ENCODE measurements at regions not wholly inside any gene's neighbourhood (a gene's known extent, or its start where the extent isn't known, plus 50 kb on each side); places are given as distances from the start of the nearest gene placed in this dataset.

DNA sequence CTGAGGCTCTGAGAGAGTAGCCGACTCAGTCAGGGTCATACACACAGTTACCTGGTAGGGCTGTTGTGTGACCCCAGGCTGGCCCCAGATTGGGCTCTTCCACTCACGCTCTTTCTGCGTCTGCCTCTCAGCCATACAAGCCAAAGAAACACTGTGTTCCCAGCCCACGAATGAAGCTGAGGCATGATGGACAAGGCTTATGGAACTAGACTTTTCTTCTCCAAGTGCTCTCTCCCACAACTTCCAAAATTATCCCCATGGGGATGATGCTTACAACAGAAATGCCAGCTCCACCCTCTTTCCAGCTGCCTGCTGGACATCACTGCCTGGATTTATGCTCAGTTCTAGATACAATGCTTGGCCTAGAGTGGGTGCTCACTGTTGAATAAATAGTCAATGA lies 102.8 kb upstream of the JUN start:
- Mint-ChIP-seq H3K9me3 (no peaks in the 10 kb centered on the region), H3K36me3 (ENCODE audit: insufficient read depth) (no peaks in the 10 kb centered on the region), H3K27ac (ENCODE audit: low read depth) (no peak overlapping the region), H3K4me1 (peaks cover 42% of the 10 kb centered on the region), H3K4me3 (peak overlapping the region; percentile 10), H3K27me3 (no peaks in the 10 kb centered on the region)
- ATAC-seq (replicated peaks; ENCODE audit: extremely low read depth, poor library complexity, severe bottlenecking) (no peak), DNase-seq (ENCODE audit: low spot score in 2 of 2) (no peak)

DNA sequence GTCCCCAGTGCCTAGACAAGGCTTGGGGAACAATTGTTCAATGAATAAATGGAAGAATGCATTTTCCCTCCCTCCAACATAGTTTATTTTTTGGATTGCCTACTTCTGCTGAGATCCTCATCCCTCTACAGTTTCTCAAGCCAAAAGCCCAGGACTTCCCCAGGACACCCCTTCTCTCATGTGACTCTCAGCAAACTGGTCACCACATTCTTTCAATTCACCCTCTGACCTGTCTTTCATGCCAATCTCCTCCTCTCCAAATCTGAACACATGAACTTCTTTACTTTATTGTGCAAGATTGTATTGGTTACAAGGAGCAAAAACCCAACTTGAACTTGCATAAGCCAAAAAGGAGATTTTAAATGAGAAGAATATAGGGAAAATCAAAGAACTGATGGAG lies 103.2 kb upstream of the JUN start:
- Mint-ChIP-seq H3K4me3 (peak overlapping the region; percentile 10), H3K27ac (ENCODE audit: low read depth) (no peak overlapping the region), H3K9me3 (no peaks in the 10 kb centered on the region), H3K36me3 (ENCODE audit: insufficient read depth) (no peaks in the 10 kb centered on the region), H3K4me1 (peaks cover 42% of the 10 kb centered on the region), H3K27me3 (no peaks in the 10 kb centered on the region)
- no peak for ATAC-seq (replicated peaks; ENCODE audit: extremely low read depth, poor library complexity, severe bottlenecking)
- DNase-seq (ENCODE audit: low spot score in 2 of 2): no peak

DNA sequence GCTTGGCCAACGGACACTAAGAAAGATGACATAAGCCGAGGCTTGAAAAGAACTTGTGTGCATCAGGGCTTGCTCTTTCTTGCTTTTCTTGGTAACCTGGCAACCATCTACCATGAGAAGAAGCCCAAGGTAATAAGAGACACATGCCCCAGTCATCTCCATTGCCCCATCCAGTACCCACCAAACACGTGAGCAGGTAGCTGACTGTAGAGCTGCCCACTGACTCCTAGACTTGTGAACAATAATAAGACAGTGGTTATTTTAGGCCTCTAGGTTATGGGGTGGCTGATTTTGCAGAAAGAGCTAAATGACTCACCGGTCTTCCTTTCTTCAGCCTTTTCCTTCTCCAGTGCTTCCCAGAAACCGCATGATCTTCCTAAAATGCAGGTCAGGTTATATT lies 105.0 kb upstream of the JUN start:
- Mint-ChIP-seq H3K36me3 (ENCODE audit: insufficient read depth) (no peaks in the 10 kb centered on the region), H3K4me3 (no peak overlapping the region), H3K27me3 (no peaks in the 10 kb centered on the region), H3K4me1 (peaks cover 33% of the 10 kb centered on the region), H3K9me3 (no peaks in the 10 kb centered on the region), H3K27ac (ENCODE audit: low read depth) (no peak overlapping the region)
- DNase-seq (ENCODE audit: low spot score in 2 of 2): no peak
- no peak for ATAC-seq (replicated peaks; ENCODE audit: extremely low read depth, poor library complexity, severe bottlenecking)

DNA sequence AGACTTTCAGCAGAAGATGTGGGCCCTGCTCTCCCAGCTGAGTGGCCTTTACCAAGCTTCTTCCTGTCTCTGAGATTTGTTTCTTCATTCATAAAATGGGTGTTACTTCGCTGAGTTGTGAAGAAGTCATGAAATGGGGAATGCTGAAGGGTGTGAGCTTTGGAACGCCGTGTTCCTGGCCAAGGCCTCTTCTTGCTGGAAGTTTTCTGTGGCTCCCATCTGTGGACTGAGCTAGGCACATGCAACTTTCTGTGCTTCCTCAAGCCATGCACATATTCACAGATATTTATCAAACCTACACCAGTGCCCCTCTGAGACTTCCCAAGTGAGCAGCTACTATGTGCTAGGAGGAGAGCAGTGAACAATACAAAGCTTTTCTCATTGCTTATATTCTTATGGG lies 106.3 kb upstream of the JUN start:
- DNase-seq (ENCODE audit: low spot score in 2 of 2) (no peak), ATAC-seq (replicated peaks; ENCODE audit: extremely low read depth, poor library complexity, severe bottlenecking) (no peak)
- H3K9me3 Mint-ChIP-seq: no peaks in the 10 kb centered on the region
- peaks cover 28% of the 10 kb centered on the region for H3K4me1 Mint-ChIP-seq
- no peaks in the 10 kb centered on the region for H3K36me3 Mint-ChIP-seq (ENCODE audit: insufficient read depth)
- no peak overlapping the region for H3K27ac Mint-ChIP-seq (ENCODE audit: low read depth)
- no peak overlapping the region for H3K4me3 Mint-ChIP-seq
- no peaks in the 10 kb centered on the region for H3K27me3 Mint-ChIP-seq

DNA sequence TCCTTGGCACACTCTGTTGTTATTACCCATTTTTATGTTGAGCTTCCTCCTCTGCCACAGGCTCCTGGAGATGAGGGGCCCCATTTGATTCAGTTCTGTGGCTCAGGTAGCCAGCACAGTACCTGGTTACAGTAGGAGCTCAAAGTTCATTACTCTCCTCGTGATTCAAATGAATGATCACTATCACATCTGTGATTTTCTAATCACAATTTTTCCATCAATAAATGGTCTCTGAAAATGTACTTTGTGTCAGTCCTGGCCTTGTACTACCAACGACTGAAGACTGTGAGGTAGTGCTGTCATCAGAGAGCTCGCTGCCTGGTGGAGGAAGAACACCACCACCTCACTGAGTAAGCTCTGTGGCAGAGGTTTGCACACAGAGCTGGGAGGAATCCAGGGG lies 106.8 kb upstream of the JUN start:
- no peak overlapping the region for H3K4me3 Mint-ChIP-seq
- peaks cover 28% of the 10 kb centered on the region for H3K4me1 Mint-ChIP-seq
- H3K9me3 Mint-ChIP-seq: no peaks in the 10 kb centered on the region
- no peaks in the 10 kb centered on the region for H3K36me3 Mint-ChIP-seq (ENCODE audit: insufficient read depth)
- DNase-seq (ENCODE audit: low spot score in 2 of 2) (no peak), ATAC-seq (replicated peaks; ENCODE audit: extremely low read depth, poor library complexity, severe bottlenecking) (no peak)
- H3K27ac Mint-ChIP-seq (ENCODE audit: low read depth): no peak overlapping the region
- no peaks in the 10 kb centered on the region for H3K27me3 Mint-ChIP-seq

DNA sequence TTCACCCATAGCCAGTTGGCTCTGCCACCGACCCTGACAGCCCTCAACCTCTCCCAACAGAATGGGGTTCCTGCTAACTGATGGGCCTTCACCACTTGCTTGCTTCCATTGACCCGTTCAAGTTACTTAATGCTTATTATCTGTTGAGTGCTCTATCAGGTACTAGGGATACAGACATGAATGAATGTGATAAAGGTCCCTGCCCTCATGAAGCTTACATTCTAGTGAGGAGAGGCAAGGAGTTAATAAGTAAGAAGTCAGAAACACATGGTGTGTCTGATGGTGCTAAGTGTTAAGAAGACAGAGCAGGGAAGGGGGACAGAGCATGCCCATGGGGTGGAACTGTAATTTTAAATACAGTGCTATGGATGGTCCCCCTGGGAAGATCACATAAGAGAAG lies 107.5 kb upstream of the JUN start:
- DNase-seq (ENCODE audit: low spot score in 2 of 2) (no peak), ATAC-seq (replicated peaks; ENCODE audit: extremely low read depth, poor library complexity, severe bottlenecking) (no peak)
- H3K4me3 Mint-ChIP-seq: no peak overlapping the region
- H3K27me3 Mint-ChIP-seq: no peaks in the 10 kb centered on the region
- no peaks in the 10 kb centered on the region for H3K36me3 Mint-ChIP-seq (ENCODE audit: insufficient read depth)
- no peaks in the 10 kb centered on the region for H3K9me3 Mint-ChIP-seq
- H3K27ac Mint-ChIP-seq (ENCODE audit: low read depth): no peak overlapping the region
- peaks cover 28% of the 10 kb centered on the region for H3K4me1 Mint-ChIP-seq

DNA sequence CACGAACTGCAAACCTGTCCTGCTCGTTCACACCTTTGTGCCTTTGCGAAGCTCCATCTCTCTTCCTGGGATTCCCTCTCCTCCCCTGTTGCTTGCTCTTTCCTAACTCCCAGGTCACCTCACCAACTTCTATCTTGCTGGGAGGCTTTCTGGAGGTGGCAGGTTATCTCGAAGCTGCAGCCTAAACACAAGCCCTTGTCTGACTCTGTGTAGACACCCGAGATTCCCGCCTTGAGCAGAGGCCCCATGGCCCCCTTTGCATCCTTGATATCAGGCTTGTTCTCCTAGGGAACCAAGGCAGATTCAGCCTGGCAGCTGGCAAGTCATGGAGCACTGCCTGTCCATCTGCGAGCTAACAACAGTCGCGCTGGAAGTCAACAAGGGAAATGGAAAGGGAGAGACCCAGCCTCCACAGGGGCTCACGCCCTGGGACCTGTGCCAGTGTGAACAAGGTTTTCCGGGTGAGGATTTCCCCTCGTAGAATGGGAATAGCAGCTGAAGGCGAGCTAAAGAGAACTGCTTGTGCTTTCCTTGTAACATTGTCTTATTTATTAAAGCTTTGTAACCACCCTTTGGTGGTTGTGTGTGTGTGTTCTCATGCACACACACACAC lies 109.5 kb upstream of the JUN start:
- Mint-ChIP-seq H3K27ac (ENCODE audit: low read depth) (no peak overlapping the region), H3K4me3 (no peak overlapping the region), H3K27me3 (no peaks in the 10 kb centered on the region), H3K9me3 (no peaks in the 10 kb centered on the region), H3K4me1 (peaks cover 16% of the 10 kb centered on the region), H3K36me3 (ENCODE audit: insufficient read depth) (no peaks in the 10 kb centered on the region)
- ATAC-seq (replicated peaks; ENCODE audit: extremely low read depth, poor library complexity, severe bottlenecking) (no peak), DNase-seq (ENCODE audit: low spot score in 2 of 2) (no peak)

DNA sequence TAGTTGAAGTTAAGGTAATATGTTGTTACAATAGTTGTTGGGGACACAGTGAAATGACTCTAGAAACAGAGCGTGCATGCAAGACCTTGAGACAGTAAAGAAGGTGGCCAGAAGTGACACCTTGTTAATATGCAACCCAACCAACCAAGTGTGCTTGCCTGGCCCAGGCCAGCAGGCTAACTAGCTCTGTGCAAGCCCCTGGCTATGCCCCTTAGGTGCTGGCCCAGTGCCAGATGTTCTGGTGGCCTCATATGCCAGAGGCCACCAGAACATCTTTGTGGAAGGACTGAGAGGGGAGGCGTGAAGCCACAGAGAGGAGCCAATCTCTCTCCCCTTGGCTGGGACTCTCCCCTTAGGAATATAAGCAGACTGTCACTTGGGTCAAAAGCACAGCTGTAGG lies 111.2 kb upstream of the JUN start:
- H3K4me1 Mint-ChIP-seq: peaks cover 16% of the 10 kb centered on the region
- H3K27ac Mint-ChIP-seq (ENCODE audit: low read depth): peak overlapping the region; percentile 42
- no peaks in the 10 kb centered on the region for H3K9me3 Mint-ChIP-seq
- DNase-seq (ENCODE audit: low spot score in 2 of 2) (no peak), ATAC-seq (replicated peaks; ENCODE audit: extremely low read depth, poor library complexity, severe bottlenecking) (no peak)
- no peak overlapping the region for H3K4me3 Mint-ChIP-seq
- no peaks in the 10 kb centered on the region for H3K36me3 Mint-ChIP-seq (ENCODE audit: insufficient read depth)
- no peaks in the 10 kb centered on the region for H3K27me3 Mint-ChIP-seq

DNA sequence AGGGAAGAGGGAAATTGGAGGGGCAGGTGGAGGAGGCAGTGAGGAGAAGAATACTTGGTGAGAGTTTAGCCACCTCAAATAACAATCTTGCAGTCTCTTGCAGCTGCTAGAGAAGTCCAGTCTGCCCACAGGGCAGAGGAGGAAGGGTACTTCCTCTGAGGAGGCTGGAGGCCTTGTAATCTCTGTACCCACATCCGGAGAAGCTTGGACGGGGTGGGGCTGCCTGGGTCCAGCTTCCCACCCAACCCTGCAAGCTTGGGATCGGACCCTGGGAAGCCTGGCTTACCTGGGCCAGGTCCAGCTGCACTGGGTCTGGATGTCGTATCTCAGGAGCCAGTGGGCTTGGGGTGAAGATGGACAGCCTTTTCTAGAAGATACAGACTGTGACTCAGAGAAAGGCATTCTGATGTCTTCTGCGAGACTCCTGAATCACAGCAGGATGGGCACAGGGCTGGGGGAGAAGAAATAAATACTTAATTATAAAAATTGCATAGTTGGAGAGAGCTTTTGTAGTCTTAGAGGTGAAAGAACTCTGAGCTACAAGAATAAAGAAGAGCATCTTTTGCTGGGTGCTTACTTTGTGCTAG lies 111.8 kb upstream of the JUN start:
- Mint-ChIP-seq H3K36me3 (ENCODE audit: insufficient read depth) (no peaks in the 10 kb centered on the region), H3K9me3 (no peaks in the 10 kb centered on the region), H3K27ac (ENCODE audit: low read depth) (peak overlapping the region; percentile 42), H3K4me3 (no peak overlapping the region), H3K27me3 (no peaks in the 10 kb centered on the region), H3K4me1 (peaks cover 16% of the 10 kb centered on the region)
- no peak for ATAC-seq (replicated peaks; ENCODE audit: extremely low read depth, poor library complexity, severe bottlenecking)
- DNase-seq (ENCODE audit: low spot score in 2 of 2): no peak

DNA sequence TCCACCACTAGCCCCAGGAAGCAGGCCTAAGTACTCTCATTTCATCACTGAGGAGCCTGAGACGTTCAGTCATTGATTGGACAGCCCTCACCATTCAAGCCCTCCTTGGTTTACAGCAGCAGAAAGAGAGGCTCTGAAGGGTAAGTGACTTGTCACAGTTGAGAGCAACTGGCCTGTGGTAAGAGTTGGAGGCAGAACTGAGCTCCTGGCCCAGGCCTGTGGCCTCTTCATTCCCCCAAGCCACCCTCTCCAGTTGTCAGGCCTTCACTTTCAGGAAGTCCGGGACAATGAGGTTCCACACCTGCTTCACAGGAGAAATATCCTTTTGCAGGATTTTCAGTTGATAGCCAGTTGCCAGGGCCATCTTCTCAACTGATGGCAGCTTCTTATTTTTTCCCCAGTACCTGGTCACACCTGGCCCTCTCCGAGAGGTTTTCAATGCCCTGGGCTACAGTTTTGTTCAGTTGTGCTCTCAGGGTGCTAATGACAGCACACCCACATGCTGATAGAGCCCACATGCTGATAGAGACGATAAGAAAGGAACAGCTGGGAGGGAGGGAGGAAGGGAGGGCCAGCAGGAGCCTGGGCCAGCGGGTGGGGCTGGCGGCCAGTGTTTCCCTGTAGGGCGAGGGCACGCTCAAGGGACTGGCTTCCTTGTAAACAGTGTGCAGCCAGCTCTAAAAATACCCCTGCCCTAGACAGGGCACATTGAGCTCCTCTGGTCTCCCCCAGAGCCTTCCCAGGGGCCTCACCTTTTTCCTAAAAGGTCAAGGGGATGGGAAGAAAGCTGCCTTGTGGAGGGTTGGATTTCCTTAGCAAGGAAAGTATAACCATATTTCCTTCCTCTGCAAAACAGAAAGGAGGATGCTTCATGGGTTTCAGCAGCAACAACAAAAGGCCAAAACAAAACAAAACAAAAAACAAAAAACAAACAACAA lies 112.7 kb upstream of the JUN start:
- Mint-ChIP-seq H3K27me3 (no peaks in the 10 kb centered on the region), H3K4me1 (peaks cover 16% of the 10 kb centered on the region), H3K36me3 (ENCODE audit: insufficient read depth) (no peaks in the 10 kb centered on the region), H3K9me3 (no peaks in the 10 kb centered on the region), H3K4me3 (no peak overlapping the region), H3K27ac (ENCODE audit: low read depth) (no peak overlapping the region)
- DNase-seq (ENCODE audit: low spot score in 2 of 2): no peak
- ATAC-seq (replicated peaks; ENCODE audit: extremely low read depth, poor library complexity, severe bottlenecking): no peak

DNA sequence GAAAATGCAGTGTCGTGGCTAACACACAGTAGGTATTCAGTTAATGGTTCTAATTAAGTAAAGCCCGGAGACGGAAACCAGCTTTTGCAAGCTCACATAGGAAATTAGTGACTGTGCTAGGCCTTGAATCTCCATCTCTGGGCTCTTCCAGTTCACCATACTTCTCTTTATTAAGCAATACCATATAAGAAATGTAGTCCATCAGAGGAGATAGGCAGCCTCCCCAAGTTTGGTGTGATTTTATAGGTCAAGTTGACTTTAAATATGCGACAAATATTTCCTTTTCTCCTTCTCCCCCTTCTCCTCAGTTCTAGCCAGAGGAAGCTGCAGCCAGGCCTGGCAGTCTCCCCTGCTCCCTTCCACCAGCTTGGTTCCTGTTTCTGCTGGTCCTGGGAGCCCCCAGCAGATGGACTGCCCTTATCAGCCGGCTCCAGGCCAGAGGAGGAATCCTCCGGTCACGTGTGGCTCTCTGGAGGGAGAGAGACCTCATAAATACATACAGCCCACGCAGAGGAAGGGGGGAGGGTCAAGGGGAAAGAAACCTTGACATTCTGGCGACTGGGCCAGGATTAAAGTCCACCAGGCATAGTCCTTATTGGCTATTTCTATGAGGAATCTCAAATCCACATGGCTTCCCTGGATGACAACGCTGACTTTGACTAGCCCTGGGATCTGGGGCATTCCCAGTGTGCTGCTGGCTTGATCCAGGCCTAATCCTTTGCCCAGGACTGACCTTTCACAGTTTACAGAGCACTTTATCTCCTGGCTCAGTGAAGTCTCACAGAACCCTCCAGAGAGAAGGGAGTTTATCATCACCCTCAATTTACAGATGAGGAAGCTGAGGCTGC lies 115.1 kb upstream of the JUN start:
- Mint-ChIP-seq H3K4me3 (no peak overlapping the region), H3K36me3 (ENCODE audit: insufficient read depth) (peaks cover 1% of the 10 kb centered on the region), H3K27ac (ENCODE audit: low read depth) (no peak overlapping the region), H3K9me3 (no peaks in the 10 kb centered on the region), H3K27me3 (no peaks in the 10 kb centered on the region), H3K4me1 (peaks cover 22% of the 10 kb centered on the region)
- ATAC-seq (replicated peaks; ENCODE audit: extremely low read depth, poor library complexity, severe bottlenecking): no peak
- no peak for DNase-seq (ENCODE audit: low spot score in 2 of 2)

DNA sequence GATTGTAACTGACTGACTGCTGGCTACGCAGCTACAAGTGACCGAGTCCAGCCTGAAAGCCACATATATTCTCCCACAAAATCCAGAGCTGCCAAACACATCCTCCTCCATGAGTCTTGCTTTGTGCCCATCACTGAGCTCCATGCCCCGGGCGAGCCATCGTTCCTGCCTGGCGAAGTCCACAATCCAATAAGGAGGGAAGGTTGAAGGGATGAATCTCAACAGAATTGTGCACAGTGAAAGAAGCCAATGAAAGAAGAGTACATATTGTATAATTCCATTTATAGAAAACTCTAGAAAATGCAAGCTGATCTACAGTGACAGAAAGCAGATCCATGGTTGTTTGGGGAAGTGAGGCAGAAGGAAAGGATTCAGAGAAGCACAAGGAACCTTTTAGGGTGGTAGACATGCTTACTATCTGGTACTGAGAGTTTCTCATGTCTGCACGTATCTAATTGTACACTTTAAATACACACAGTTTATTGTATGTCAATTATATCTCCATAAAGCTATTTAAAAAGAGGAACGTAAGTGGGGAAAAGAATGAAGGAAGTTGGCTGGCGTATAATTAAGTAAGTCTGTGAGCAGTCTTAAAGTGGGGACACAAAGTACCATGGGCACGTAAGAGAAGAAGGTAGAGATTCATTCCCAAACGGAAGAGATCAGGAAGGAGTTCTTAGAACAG lies 115.9 kb upstream of the JUN start:
- H3K36me3 Mint-ChIP-seq (ENCODE audit: insufficient read depth): peaks cover 1% of the 10 kb centered on the region
- H3K9me3 Mint-ChIP-seq: no peaks in the 10 kb centered on the region
- H3K4me1 Mint-ChIP-seq: peaks cover 22% of the 10 kb centered on the region
- H3K27ac Mint-ChIP-seq (ENCODE audit: low read depth): no peak overlapping the region
- H3K4me3 Mint-ChIP-seq: no peak overlapping the region
- DNase-seq (ENCODE audit: low spot score in 2 of 2) (no peak), ATAC-seq (replicated peaks; ENCODE audit: extremely low read depth, poor library complexity, severe bottlenecking) (no peak)
- no peaks in the 10 kb centered on the region for H3K27me3 Mint-ChIP-seq
